Ectodermal cell (in vitro differentiated cells): ENCODE measurements at regions not wholly inside any gene's neighbourhood (a gene's known extent, or its start where the extent isn't known, plus 50 kb on each side); places are given as distances from the start of the nearest gene placed in this dataset.
"Not testable (repeated sequence)": the region's sequence is repeated elsewhere in the genome, so short reads cannot be mapped to it uniquely, and the experiment has no call there.

Experiments
- H3K27ac ChIP-seq: 2 replicates; pipeline ENCODE4 v1.7.0; 2013; ENCODE audit warnings: mild to moderate bottlenecking, low read depth, low read length; ENCODE audit not compliant: insufficient read depth, poor library complexity, severe bottlenecking
- H3K27me3 ChIP-seq: 2 replicates; pipeline ENCODE4 v1.7.0; 2013; ENCODE audit warnings: mild to moderate bottlenecking, low read length; ENCODE audit not compliant: insufficient read depth, control insufficient read depth, poor library complexity, severe bottlenecking
- H3K36me3 ChIP-seq: one replicate; pipeline ENCODE4 v1.7.0; 2013; ENCODE audit warnings: low read length; ENCODE audit not compliant: control insufficient read depth, insufficient read depth
- H3K4me1 ChIP-seq: one replicate; pipeline ENCODE4 v1.7.0; 2013; ENCODE audit warnings: low read length; ENCODE audit not compliant: control insufficient read depth, insufficient read depth
- H3K4me3 ChIP-seq: 2 replicates; pipeline ENCODE4 v1.7.0; 2013; ENCODE audit warnings: low read depth, low read length, control low read depth; ENCODE audit not compliant: insufficient read depth
- H3K9me3 ChIP-seq: 2 replicates; pipeline ENCODE4 v1.7.0; 2013; ENCODE audit warnings: mild to moderate bottlenecking, low read length, moderate library complexity; ENCODE audit not compliant: control insufficient read depth
- WGBS, 2 experiments: methylation state at CpG; one replicate each; pipeline ENCODE4 v1.1.7; 2013; ENCODE audit warnings: missing lambda C conversion rate in 2 of 2; 5-methylcytosine and 5-hydroxymethylcytosine counted together

GRCh38 chr2:87419980-87420379, 327.9 kb upstream of the PLGLB2 start:
- H3K9me3 ChIP-seq, H3K36me3 ChIP-seq, H3K27ac ChIP-seq, H3K4me3 ChIP-seq, H3K4me1 ChIP-seq, H3K27me3 ChIP-seq: not testable (repeated sequence)
- no CpG with 5 or more reads among the region's 5 CpGs for WGBS, 2 experiments

- no CpG with 5 or more reads among the region's 4 CpGs for WGBS, 2 experiments
- not testable (repeated sequence) for H3K9me3 ChIP-seq, H3K36me3 ChIP-seq, H3K4me1 ChIP-seq, H3K27me3 ChIP-seq, H3K4me3 ChIP-seq, H3K27ac ChIP-seq
Measured at GRCh38 chr2:87420954-87421353, 326.9 kb upstream of the PLGLB2 start.

GRCh38 chr2:87423796-87424762, 323.8 kb upstream of the PLGLB2 start:
- 88 to 93% methylated on average over 4 of the region's 7 CpGs for WGBS, 2 experiments
- not testable (repeated sequence) for H3K4me1 ChIP-seq, H3K27ac ChIP-seq, H3K36me3 ChIP-seq, H3K4me3 ChIP-seq, H3K9me3 ChIP-seq, H3K27me3 ChIP-seq

- no CpG with 5 or more reads among the region's 1 CpG for WGBS, 2 experiments
- not testable (repeated sequence) for H3K36me3 ChIP-seq, H3K4me1 ChIP-seq, H3K27ac ChIP-seq, H3K9me3 ChIP-seq, H3K4me3 ChIP-seq, H3K27me3 ChIP-seq
Measured at GRCh38 chr2:87424763-87425154, 323.1 kb upstream of the PLGLB2 start.

GRCh38 chr2:87425191-87425590, 322.7 kb upstream of the PLGLB2 start:
- H3K36me3 ChIP-seq, H3K4me1 ChIP-seq, H3K27me3 ChIP-seq, H3K4me3 ChIP-seq, H3K9me3 ChIP-seq, H3K27ac ChIP-seq: not testable (repeated sequence)
- 46 to 63% methylated on average over 3 of the region's 3 CpGs for WGBS, 2 experiments

GRCh38 chr2:87425717-87426116, 322.2 kb upstream of the PLGLB2 start:
- not testable (repeated sequence) for H3K36me3 ChIP-seq, H3K27me3 ChIP-seq, H3K27ac ChIP-seq, H3K4me1 ChIP-seq, H3K9me3 ChIP-seq, H3K4me3 ChIP-seq
- WGBS, 2 experiments: 97 to 100% methylated on average over 2 to 3 of the region's 3 CpGs

- not testable (repeated sequence) for H3K27me3 ChIP-seq, H3K27ac ChIP-seq, H3K36me3 ChIP-seq, H3K4me3 ChIP-seq, H3K4me1 ChIP-seq, H3K9me3 ChIP-seq
- 67 to 83% methylated on average over 1 to 2 of the region's 2 CpGs for WGBS, 2 experiments
Measured at GRCh38 chr2:87428452-87429130, 319.3 kb upstream of the PLGLB2 start.

GRCh38 chr2:87429206-87429930, 318.5 kb upstream of the PLGLB2 start:
- not testable (repeated sequence) for H3K9me3 ChIP-seq, H3K4me3 ChIP-seq, H3K4me1 ChIP-seq, H3K36me3 ChIP-seq, H3K27ac ChIP-seq, H3K27me3 ChIP-seq
- WGBS, 2 experiments: 77 to 87% methylated on average over 6 to 7 of the region's 9 CpGs

- 88 to 100% methylated on average over 1 to 2 of the region's 4 CpGs for WGBS, 2 experiments
- H3K27ac ChIP-seq: not testable (repeated sequence)
Measured at GRCh38 chr2:87429931-87430275, 318.0 kb upstream of the PLGLB2 start.

GRCh38 chr2:87431051-87431450, 316.8 kb upstream of the PLGLB2 start:
- not testable (repeated sequence) for H3K27ac ChIP-seq, H3K4me1 ChIP-seq, H3K4me3 ChIP-seq, H3K9me3 ChIP-seq, H3K36me3 ChIP-seq, H3K27me3 ChIP-seq
- WGBS, 2 experiments: no CpG with 5 or more reads among the region's 2 CpGs

More at GRCh38 chr2:87429931-87430275, 318.0 kb upstream of the PLGLB2 start:
- H3K9me3 ChIP-seq, H3K4me3 ChIP-seq, H3K36me3 ChIP-seq, H3K4me1 ChIP-seq, H3K27me3 ChIP-seq: not testable (repeated sequence)
